GM10248 (cell line): ENCODE measurements at regions not wholly inside any gene's neighbourhood (a gene's known extent, or its start where the extent isn't known, plus 50 kb on each side); places are given as distances from the start of the nearest gene placed in this dataset.

ENCODE experiments used
- CTCF ChIA-PET: fragments of 300-600 bp; sonication (Branson Sonifier 250); formaldehyde crosslinking; extraction: SDS; loops from one replicate; lab custom pipeline; 2021; ENCODE audit warnings: antibody characterized with exemption; lab: Yijun Ruan, JAX
- POLR2A ChIA-PET: fragments of 350-650 bp; sonication (Branson Sonifier 250); formaldehyde crosslinking; extraction: SDS; loops from one replicate; lab custom pipeline; 2020; ENCODE audit warnings: antibody characterized with exemption; lab: Yijun Ruan, JAX
- DNase-seq: peaks from one replicate; pipeline ENCODE4 v3.0.0; 2012; ENCODE audit errors: extremely low spot score
- TF ChIP-seq, protein P1 (sequence below): IDR thresholded peaks from 2 replicates; pipeline ENCODE4 v1.5.1; 2012; ENCODE audit warnings: mild to moderate bottlenecking, low read depth; ENCODE audit errors: extremely low read depth, missing control alignments, control extremely low read depth

DNA sequence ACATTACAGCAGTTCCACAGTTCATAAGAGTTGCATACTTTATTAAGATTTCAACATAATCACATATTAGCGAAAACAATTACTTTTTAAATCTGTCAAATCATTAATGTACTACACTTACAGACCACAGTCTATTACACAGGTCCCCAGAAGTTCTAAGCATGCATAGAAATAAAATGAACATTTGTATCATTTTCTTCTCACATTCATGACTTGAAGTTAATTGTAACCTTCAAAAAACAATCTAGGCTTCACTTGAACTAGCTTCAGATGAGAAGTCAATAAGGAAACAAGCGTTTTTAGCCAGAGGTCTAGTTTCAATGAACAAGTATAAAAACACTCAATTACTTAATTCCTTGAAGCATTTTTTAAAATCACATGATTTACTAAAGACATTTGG lies 238.3 kb downstream of the HACE1 start:
- TF ChIP-seq, protein P1, sequence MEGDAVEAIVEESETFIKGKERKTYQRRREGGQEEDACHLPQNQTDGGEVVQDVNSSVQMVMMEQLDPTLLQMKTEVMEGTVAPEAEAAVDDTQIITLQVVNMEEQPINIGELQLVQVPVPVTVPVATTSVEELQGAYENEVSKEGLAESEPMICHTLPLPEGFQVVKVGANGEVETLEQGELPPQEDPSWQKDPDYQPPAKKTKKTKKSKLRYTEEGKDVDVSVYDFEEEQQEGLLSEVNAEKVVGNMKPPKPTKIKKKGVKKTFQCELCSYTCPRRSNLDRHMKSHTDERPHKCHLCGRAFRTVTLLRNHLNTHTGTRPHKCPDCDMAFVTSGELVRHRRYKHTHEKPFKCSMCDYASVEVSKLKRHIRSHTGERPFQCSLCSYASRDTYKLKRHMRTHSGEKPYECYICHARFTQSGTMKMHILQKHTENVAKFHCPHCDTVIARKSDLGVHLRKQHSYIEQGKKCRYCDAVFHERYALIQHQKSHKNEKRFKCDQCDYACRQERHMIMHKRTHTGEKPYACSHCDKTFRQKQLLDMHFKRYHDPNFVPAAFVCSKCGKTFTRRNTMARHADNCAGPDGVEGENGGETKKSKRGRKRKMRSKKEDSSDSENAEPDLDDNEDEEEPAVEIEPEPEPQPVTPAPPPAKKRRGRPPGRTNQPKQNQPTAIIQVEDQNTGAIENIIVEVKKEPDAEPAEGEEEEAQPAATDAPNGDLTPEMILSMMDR: no peak
- no peak for DNase-seq
- CTCF ChIA-PET: interaction anchor here (1.0 kb wide), 1 partner anchor 9 kb away, joined by 3 read pairs; no protein-coding TSS in a partner anchor
- POLR2A ChIA-PET: no interaction called here

DNA sequence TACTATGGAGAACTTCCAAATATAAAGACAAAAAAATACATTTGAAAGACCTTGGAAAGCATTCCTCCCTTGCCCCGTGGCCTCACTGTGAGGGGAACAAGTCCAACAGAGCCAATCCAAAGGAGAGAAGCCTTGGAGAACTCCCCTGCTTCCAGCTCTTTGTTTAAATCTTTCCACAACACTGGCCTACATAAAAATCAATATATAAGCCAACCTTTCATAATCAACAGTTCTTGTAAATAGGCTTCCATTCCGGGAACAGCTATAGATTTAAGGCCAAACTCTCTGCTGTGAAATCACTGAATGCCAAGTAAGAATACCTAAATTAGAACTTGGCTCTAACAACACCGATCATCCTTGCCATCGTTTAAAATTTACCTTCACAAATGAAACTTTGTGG lies 242.1 kb downstream of the HACE1 start:
- TF ChIP-seq, protein P1: no peak
- DNase-seq: no peak
- ChIA-PET POLR2A (no interaction called here), CTCF (interaction anchor here (0.9 to 2.1 kb wide), 2 partner anchors 9 to 17 kb away, joined by 3 to 5 read pairs; no protein-coding TSS in a partner anchor)

DNA sequence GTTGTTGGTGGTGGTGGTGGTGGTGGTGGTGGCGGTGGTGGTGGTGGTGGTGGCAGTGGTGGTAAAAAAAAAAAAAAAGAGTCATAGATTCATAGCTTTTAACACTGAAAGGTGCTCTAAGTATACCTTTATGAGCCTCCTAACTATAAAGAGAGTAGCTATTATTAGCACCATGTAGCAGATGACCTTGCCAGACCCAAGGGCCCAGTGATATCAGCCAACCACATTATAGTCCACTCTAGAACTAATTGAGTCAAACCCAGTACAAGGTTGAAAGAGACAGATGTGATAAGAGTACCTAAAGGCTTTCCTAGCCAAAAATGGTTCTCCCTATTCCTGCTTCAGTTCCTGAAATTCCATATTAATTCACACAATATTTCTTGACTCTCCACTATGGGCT lies 245.3 kb downstream of the HACE1 start:
- no peak for DNase-seq
- CTCF ChIA-PET: interaction anchor here (0.7 kb wide), 1 partner anchor 9 kb away, joined by 3 read pairs; no protein-coding TSS in a partner anchor
- TF ChIP-seq, protein P1: no peak
- POLR2A ChIA-PET: no interaction called here

DNA sequence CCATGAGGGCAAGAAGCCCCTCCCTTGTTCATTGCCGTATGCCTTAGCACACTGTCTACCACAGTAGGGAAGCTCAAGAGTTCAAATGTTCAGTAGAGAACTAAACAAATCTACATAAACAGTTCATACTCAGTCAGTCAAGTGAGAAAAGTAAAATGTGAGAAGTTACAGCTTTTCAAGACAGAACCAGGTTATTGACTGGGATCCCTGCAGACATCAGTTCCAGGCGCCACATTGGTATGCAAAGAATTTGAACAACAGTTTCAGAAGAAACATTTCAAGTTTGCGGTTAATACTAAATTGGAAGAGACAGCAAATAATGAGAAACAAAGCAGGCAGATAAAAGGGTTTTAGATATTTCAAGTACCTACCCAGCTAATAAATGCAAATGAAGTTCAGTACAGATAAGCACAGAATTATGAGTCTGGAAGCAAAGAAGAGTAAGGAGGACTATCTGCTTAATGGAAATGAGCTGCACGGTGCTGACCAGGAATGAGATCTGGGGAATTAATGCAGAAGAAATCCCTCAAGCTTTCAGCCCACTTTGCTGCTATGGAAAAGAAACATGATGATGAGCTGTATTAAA lies 246.2 kb downstream of the HACE1 start:
- POLR2A ChIA-PET: no interaction called here
- TF ChIP-seq, protein P1: no peak
- CTCF ChIA-PET: interaction anchor here (0.7 kb wide), 1 partner anchor 9 kb away, joined by 3 read pairs; no protein-coding TSS in a partner anchor
- DNase-seq: no peak

DNA sequence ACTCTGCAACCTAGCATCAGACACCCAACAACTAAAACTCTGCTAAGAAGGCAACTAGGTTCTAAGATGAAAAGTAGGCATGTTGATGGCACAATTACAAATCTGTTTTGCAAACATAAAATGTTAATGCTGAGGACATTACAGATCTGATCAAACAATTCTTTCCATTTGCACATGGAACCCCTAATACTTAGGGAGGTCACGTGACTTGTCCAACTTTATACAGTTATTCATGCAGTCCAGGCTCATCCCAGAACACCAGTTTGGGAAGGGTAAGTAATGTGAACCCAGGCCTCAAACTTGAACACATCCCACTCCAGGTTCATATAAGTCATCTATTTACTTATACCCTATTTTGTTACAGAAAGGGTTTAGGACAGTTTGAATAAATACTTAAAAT lies 247.2 kb downstream of the HACE1 start:
- no peak for DNase-seq
- TF ChIP-seq, protein P1: no peak

DNA sequence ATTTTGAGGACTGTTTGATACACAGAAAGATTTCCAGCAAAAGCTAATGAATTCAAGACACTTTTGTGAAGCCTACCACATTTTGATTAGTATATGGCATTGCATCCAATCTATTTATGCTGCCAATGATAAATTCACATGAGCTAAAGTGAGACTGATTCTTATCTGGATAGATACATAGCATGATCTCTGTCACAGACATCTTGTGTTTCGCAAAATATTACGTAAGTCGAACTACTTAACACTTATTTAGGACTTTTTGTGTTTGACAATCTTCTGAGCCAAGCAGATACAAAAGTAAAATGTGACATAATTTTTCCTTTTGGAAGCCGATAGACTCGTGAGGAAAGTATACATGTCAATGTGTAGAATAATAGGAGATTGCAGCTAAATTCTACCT lies 251.6 kb downstream of the HACE1 start:
- ChIA-PET POLR2A (no interaction called here), CTCF (interaction anchor here (1.2 kb wide), 1 partner anchor 10 kb away, joined by 3 read pairs; no protein-coding TSS in a partner anchor)
- TF ChIP-seq, protein P1: no peak
- DNase-seq: no peak

More for the DNA sequence above, 247.2 kb downstream of the HACE1 start:
- POLR2A ChIA-PET: no interaction called here
- CTCF ChIA-PET: no interaction called here
